ENCODE measurements at regions not wholly inside any gene's neighbourhood (a gene's known extent, or its start where the extent isn't known, plus 50 kb on each side); places are given as distances from the start of the nearest gene placed in this dataset.
"Not testable (repeated sequence)": the region's sequence is repeated elsewhere in the genome, so short reads cannot be mapped to it uniquely, and the experiment has no call there.

DNA sequence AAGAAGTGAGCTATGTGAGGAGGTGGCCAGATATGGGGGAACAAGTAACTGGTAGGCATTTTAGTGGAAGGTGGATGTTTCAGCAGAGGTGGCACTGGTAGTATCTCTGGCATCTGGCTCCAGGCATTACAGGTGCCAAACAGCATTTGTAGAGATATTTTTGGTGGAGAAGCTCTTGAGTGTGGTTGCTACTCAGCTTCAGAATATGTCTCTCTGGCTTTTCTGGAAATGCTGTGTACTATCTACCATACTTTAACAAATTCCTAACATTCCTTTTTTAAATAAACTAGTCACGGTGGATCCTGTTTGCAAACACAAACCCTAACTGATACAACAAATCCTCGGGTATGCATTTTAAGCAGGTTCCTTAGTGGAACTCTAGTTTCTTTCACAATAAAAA, 128.0 kb downstream of the BARX2 start:
- DNase-seq = no peak
- in situ Hi-C loops (cut with MboI; ENCODE audit: low pct_unique_long_range_greater_than_20kb, low sequenced_read_pairs) = no loop called here

DNA sequence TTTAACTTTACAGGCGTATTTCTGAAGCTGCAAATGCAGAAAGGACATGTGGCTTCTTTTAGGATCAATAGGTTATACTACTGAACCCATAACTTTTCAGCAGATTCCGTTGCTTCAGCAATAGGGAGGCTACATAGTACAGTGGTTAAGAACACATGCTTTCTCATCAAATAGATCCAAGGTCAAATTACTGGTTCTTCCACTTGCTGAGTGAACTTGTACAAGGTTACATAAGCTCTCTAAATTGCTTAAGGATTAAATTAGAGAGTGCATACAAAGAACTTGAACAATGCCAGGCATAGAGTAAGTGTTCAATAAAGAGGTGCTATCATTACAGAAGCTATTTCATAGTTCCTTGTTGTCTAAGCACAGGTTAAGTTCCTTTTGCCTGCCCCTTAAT, 129.6 kb downstream of the BARX2 start:
- no peak for DNase-seq
- in situ Hi-C loops (cut with MboI; ENCODE audit: low pct_unique_long_range_greater_than_20kb, low sequenced_read_pairs) = no loop called here

DNA sequence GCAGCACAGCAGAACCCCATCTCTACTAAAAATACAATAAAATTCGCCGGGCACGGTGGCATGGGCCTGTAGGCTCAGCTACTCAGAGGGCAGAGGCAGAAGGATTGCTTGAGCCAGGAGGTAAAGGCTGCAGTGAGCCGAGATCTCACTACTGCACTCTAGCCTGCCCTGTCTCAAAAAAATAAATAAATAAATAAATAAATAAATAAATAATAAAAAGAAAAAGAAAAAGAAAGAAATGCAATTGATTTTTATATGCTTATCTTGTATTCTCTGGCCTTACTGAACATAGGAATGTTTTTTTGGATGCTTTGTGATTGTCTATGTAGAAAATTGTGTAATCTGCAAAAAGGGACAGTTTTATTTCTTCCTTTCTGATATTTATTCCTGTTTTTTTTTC, 132.5 kb downstream of the BARX2 start:
- DNase-seq = no peak
- in situ Hi-C loops (cut with MboI; ENCODE audit: low pct_unique_long_range_greater_than_20kb, low sequenced_read_pairs) = no loop called here

DNA sequence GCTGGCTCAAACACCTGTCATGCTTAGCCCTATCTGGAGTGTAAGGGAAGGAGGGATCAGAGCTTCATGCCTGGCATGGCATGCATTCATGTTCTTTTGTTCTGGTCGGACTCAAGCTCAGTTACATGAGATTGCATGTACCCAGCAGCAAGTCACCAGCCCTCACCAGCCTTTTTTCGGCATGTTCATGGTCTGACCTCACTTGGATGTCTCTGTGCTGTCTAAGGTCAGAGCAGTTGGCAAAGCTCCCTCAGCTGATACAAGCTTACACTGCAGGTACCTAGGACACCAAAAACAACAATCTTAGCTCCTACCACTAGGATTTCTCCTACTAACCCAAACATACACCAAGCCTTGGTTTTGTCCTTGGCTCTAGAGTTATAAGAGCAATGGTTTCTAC, 152.6 kb downstream of the BARX2 start:
- DNase-seq = no peak
- in situ Hi-C loops (cut with MboI; ENCODE audit: low pct_unique_long_range_greater_than_20kb, low sequenced_read_pairs) = no loop called here

DNA sequence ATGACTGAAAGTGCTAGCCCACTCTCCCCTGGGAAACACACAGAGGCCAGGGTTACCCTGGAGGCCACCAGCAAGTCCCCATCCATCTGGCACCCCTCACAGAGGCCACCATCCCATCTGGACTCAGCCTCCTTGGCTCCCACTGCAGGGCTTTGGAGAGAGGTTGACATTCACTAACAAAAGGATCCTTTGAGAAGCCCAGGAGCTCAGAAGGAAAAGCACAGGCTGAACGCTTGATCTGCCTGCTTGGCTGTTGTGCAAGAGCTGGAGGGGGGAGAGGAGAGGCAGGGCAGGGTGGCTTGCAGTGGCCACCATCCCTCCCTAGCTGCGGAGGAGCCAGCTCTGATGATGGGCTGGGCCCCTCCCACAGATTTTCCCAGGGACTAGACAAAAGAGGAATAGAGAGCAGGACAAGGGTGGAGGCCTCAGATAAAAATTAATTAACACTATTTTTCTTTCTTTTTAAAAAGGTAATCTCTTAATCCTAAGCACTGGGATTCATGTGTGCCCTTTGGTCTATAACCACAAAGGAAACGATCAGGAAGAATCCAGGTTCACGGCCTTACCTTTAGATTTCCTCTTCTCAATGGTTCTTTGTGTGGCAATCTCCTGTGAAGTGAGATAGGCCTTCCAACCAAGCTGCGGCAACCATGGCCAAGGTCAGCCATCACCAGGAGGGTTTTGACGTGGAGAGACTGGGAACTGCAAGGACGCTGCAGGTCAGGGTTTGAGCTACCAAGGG, 154.7 kb downstream of the BARX2 start:
- no peak for DNase-seq
- in situ Hi-C loops (cut with MboI; ENCODE audit: low pct_unique_long_range_greater_than_20kb, low sequenced_read_pairs) = no loop called here

DNA sequence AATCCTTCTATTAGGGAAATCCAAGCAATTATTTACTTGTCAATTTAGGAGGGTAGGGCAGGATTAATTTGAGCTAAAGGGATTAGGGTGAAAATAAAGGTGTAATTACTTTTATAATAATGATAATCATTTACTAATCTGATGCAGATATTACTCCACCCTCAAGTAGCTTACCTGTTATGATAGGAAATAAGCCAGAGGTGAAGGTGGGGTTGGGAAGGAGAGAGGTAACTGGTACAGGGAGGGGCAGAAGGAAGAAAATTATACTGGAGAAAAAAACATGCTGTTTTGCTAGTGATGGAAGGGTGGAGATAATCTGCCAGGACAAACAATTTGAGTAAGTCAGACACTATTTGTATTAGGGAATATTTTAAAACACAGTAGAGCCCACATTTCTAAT, 157.7 kb downstream of the BARX2 start:
- DNase-seq = no peak
- in situ Hi-C loops (cut with MboI; ENCODE audit: low pct_unique_long_range_greater_than_20kb, low sequenced_read_pairs) = no loop called here

DNA sequence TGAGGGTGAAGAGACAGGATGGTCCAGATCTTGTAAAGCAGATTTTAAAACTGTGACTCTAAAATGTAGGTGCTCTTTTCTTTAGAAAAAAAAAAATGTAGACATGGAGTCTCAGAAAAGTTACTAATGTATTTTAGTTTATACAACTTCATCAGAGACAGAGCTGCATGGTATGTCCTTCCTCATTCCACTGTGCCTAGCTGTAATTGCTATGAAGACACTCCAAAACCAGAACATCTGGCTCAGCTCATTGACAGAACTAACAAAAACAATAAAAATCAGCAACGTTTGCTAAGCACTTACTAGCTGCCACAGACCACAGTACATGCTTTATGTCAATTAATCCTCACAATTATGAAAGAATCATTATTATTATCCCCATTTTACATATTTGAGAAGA, 160.7 kb downstream of the BARX2 start:
- DNase-seq = no peak
- in situ Hi-C loops (cut with MboI; ENCODE audit: low pct_unique_long_range_greater_than_20kb, low sequenced_read_pairs) = no loop called here

DNA sequence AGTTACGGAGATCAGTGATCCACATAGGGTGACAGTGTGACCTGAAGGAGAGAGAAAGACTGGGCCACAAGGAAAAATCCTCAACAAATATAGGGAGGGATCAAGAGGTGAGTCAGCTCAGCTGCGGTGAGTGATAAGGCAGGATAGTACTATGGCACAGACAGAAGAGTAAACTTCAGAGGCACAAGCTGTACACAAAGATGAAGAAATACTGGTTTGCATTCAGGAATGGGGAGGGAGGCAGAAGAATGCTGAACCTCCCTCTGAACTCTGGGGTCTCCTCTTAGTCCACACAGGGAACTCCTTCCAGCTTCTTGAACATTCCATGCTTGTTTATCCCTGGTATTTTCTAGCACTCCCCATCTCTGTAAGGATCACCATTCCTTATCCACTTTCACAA, 162.7 kb downstream of the BARX2 start:
- in situ Hi-C loops (cut with MboI; ENCODE audit: low pct_unique_long_range_greater_than_20kb, low sequenced_read_pairs) = no loop called here

DNA sequence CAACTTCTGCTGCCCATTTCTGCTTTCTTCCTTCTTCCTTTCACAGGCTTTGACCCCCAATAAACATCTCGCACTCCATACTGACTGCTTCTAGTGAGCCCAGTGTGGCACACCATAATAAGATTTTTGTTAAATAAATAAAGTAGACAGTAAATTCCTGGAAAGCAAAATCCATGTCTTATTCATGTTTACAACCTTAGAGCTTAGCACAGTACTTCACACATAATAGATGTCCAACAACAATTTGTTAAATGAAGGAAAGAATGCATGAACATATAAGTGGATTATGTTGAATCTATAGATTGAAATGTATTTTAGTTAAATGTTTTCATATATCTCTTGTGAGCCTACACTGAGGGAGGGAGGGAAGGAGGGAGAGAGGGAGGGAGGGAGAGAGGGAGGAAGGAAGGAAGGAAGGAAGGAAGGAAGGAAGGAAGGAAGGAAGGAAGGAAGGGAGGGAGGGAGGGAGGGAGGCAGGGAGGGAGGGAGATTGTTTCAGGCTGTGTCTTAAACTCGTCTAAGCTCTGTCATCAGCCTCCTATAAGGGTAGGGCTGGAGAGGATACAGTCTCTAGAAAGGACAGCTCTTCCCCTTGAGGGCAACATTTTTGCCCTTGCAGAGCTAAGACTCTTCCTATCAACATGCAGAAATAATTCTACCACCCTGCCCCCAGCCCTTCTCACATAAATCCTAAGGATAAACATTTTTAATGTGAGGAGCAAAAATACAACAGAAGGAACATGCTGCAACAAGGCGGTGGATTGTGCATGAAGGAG, 168.1 kb downstream of the BARX2 start:
- DNase-seq = no peak
- in situ Hi-C loops (cut with MboI; ENCODE audit: low pct_unique_long_range_greater_than_20kb, low sequenced_read_pairs) = no loop called here

More for the DNA sequence above, 162.7 kb downstream of the BARX2 start:
- DNase-seq = no peak

DNA sequence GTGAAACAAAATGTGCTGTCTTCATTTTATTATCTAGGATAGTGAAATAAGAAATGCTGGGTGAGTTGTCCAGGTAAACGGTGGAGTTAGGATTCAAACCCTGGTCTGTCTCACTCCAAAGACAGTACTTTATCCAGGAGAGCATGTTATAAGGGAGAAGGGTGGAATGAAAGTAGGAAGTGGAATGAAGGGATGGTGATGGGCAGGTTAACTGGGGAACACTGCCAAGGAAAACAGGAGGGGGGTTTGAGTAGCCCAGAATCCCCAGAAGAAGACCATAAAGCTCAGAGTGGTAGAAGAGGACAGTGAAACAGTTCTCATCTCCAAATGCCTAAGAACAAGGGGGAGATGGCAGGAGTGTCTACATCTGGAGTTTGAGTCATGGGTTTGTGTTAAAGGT, 169.0 kb downstream of the BARX2 start:
- in situ Hi-C loops (cut with MboI; ENCODE audit: low pct_unique_long_range_greater_than_20kb, low sequenced_read_pairs) = no loop called here
- no peak for DNase-seq

DNA sequence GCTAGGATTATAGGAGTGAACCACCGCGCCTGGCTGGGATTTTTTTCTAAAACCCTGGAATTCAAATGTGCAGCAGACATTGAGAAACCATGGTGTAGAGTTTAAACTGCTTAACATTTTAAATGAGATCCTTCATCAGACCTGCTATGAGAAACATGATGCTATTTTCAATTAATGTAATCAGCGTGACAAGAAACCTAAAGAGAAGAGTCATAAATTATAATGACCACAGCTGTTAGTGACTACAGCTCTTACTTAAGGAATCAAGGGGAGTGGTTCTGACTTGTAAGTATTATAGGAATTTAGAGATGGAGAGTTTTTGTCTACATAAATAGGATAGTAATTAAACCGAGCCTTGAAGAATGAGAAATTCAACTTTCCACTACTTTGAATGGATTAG, 170.6 kb downstream of the BARX2 start:
- in situ Hi-C loops (cut with MboI; ENCODE audit: low pct_unique_long_range_greater_than_20kb, low sequenced_read_pairs) = no loop called here
- no peak for DNase-seq

DNA sequence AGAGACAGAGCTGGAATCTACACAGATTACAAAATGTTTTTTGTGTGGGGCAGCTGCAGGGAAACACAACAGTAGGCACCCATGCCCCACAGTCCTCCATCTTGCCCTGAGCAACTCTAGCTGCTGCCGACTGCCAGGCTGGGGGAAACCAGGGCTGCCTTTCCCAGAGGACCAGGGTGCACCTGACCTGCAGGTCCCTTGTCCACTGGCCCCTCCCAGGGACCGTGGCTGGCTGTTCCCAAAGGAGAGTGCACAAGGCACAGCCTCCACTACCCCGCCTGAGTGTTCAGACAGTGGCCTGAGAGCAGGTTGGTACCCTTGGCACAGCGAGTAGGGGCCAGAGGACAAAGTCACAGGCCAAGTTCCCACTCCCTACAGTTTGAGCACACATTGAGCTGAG, 181.8 kb downstream of the BARX2 start:
- no peak for DNase-seq
- in situ Hi-C loops (cut with MboI; ENCODE audit: low pct_unique_long_range_greater_than_20kb, low sequenced_read_pairs) = no loop called here

DNA sequence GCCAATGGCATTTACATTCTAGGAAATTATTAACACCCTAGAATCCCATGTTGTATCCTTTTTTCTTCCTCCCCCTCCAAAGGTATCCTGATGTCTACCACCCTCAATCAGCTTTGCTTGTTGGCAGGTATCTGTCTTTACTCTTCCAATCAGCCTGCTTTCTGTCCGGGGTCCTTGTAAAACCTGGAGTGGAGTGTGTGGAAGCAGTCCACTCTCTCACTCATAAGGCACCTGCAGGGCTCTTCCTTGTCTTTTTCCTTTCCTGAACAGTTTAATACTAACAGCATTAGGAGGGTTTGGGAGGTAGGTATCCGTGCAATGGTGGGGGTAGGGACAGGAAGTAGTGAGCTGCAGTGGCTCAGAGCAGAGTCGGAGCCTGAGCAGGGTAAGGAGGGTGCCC, 193.4 kb downstream of the BARX2 start:
- no peak for DNase-seq
- in situ Hi-C loops (cut with MboI; ENCODE audit: low pct_unique_long_range_greater_than_20kb, low sequenced_read_pairs) = no loop called here

DNA sequence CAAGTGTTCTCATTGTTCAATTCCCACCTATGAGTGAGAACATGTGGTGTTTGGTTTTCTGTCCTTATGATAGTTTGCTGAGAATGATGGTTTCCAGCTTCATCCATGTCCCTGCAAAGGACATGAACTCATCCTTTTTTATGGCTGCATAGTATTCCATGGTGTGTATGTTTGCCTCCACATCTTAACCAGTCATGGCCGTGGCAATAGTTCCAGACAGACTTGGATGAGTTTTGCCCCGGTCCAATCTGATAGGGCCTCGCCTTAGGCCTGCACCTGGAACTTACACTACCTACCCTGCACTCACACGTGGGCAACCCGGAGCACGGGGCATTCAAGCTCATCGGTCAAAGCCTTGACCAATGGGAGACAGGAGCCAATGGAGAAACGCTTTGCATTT, 197.0 kb downstream of the BARX2 start:
- DNase-seq; in situ Hi-C loops (cut with MboI; ENCODE audit: low pct_unique_long_range_greater_than_20kb, low sequenced_read_pairs): not testable (repeated sequence)

DNA sequence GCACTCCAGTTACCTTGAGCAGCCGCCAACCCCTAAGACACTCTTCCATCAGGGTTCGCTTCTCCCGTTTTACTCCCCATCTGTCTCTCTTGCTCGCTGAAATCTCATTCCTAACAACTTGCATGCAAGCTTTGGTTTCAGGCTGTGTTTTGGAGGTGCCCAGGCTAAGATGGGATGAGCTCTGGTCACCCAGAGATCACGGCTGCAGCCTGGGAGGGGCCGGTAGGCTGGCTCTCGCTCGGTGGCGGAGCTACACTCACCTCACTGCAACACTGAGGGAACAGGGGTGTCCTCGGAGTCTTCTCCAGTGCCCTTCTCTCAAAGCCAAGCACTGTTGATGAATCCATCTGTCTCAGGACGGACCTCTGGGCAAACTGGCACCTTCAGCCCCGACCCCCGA, 197.5 kb downstream of the BARX2 start:
- no peak for DNase-seq
- in situ Hi-C loops (cut with MboI; ENCODE audit: low pct_unique_long_range_greater_than_20kb, low sequenced_read_pairs) = no loop called here

DNA sequence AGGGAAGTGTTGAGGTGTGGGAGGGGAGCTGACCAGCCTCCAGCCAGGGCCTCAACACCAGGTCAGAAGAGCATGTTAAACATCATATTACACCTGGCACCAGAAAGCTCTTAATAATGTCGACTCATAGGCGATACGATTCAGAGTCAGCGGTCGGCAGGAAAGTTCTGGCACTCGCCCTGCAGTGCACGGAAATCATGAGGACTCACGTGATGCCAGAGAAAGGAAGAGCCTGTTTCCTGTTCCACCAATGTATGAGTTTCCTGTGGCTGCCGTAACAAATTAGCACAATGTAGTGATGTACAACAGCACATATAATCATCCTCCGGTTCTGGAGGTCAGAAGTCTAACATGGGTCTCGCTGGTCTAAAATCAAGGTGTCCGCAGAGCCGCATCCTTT, 198.8 kb downstream of the BARX2 start:
- no peak for DNase-seq
- in situ Hi-C loops (cut with MboI; ENCODE audit: low pct_unique_long_range_greater_than_20kb, low sequenced_read_pairs) = no loop called here

DNA sequence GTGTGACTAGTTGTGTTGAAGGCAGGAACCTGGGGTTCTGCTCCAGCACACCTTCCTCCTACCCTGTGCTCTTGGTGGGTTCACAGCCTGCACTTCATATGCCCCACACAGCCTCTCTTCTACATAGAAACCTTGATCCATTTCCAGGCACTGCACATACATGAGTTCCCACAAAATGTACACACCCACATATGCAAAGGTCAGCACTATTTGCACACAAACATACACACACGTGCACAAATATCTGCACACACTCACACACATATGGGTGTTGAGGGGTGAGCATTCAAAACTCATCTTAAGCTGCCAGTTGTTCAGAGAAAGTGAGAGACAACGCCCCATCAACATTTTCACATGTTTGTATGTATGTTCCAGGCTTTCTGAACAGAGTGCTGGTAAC, 201.0 kb downstream of the BARX2 start:
- no peak for DNase-seq

DNA sequence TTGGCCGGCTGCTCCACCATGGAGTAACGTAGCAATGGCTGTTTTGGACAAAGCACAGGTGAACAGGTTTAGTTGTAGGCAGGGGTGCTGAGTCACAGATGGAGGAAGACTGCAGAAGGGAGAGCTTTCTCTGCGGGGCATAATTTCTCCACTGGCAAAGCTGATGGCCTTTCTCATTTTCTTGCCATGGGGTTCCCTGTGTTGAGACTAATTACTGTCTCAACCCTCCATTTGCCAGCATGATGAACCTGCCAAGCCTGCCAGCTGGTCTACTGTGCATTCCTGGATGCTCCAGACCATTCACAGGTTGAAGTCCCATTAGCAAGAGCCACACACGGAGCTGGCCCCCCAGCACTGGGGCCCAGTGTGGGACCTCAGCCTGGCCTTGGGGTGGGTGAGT, 202.4 kb downstream of the BARX2 start:
- DNase-seq = no peak
- in situ Hi-C loops (cut with MboI; ENCODE audit: low pct_unique_long_range_greater_than_20kb, low sequenced_read_pairs) = no loop called here

More for the DNA sequence above, 201.0 kb downstream of the BARX2 start:
- in situ Hi-C loops (cut with MboI; ENCODE audit: low pct_unique_long_range_greater_than_20kb, low sequenced_read_pairs) = no loop called here

DNA sequence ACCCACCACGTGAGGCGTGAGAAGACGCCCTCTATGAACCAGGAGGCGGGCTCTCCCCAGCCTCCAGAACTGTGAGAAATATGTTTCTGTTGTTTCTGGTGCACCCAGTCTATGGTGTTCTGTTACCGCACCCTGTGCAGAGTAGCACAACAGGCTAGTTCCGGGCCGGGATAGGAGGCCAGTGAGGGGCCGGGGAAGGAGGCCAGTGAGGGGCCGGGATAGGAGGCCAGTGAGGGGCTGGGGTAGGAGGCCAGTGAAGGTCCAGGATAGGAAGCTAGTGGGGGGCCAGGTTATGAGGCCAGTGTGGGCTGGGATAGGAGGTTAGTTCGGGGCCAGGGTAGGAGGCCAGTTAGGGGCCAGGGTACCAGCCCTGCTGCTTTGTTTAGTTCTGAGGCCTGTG, 204.6 kb downstream of the BARX2 start:
- no peak for DNase-seq
- in situ Hi-C loops (cut with MboI; ENCODE audit: low pct_unique_long_range_greater_than_20kb, low sequenced_read_pairs) = no loop called here

DNA sequence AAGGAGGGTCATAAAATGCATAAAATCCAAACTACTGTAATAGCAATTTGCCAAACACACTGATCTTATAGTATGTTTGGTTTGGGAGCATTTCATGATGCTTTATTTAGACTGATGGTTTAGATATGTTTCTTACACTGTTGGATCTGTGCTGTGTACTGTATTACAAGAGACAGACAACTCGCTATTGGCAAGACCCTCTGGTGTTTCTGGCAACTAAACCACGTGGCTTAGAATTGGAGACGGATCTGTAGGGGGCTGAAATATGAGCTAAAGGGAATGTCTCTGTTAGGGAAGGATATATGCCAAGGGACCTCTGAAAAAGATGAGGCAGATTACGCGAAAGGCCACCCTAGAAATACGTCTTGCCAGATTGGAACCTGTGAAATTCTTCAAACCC, 208.7 kb downstream of the BARX2 start:
- in situ Hi-C loops (cut with MboI; ENCODE audit: low pct_unique_long_range_greater_than_20kb, low sequenced_read_pairs) = no loop called here
- DNase-seq = no peak

Measured in KBM-7 (cell line).